Effector CD4-positive, alpha-beta T cell (primary cell): ENCODE measurements at regions not wholly inside any gene's neighbourhood (a gene's known extent, or its start where the extent isn't known, plus 50 kb on each side); places are given as distances from the start of the nearest gene placed in this dataset.

Experiments used
- DNase-seq: peaks from one replicate; pipeline ENCODE4 v3.0.0-alpha.2; 2020

DNA sequence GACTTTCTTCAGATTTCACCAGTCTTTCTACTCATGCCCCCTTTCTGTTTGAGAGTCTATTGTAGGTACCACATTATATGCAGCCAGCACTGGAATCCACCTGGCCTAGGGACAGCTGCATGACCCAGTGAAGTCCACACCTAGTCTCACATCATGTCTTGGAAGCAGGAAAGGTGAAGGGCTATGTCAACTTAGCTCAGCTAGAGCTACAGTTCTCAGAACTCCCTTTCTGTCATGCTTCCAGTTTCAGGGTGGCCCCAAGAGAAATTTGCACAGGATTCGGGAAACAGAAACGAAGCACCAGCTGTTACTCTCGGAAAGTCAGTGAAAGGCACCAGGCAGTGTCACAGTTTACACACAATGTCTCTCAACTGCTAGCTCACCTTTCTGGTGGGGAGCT is 51.6 kb upstream of the NLRP1 start:
- DNase-seq: no peak

DNA sequence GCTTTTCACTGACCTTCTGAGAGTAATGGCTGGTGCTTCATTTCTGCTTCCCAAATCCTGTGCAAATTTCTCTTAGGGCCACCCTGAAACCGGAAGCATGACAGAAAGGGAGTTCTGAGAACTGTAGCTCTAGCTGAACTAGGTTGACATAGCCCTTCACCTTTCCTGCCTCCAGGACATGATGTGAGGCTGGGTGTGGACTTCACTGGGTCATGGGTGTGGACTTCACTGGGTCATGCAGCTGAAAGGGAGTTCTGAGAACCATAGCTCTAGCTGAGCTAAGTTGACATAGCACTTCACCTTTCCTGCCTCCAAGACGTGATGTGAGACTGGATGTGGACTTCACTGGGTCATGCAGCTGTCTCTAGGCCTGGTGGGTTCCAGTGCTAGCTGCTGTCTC is 54.3 kb upstream of the NLRP1 start:
- no peak for DNase-seq

DNA sequence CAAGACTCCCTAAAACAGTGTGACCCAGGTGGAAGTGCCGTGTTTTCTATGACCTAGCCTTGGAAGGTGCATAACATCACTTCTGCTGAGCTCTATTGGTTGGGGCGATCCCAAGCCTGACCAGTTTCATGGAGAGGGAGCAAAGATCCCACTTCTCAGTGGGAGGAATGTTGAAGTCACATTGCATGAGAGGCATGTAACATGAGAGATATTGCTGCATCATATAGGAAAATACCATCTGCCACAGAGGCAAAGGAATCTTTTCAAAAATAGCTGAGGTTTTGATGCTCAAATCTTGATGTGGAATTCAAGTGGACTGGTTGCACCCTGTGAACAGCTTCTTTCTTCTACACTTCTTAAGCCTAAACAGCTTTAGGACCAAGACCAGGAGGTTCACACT is 56.4 kb upstream of the NLRP1 start:
- DNase-seq: no peak

DNA sequence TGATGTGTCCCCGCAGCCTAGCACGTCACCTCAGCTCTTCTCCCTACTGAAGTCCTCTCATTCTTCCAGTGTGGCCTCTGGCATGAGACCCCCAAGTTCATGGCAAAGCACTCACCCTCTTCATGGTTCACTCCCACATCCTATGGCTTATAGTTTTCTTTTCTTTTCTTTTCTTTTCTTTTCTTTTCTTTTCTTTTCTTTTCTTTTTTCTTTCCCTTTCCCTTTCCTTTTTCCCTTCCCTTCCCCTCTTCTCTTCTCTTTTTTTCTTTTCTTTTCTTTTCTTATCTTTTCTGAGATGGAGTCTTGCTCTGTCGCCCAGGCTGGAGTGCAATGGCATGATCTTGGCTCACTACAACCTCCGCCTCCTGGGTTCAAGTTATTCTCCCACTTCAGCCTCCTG is 58.4 kb upstream of the NLRP1 start:
- DNase-seq: no peak

DNA sequence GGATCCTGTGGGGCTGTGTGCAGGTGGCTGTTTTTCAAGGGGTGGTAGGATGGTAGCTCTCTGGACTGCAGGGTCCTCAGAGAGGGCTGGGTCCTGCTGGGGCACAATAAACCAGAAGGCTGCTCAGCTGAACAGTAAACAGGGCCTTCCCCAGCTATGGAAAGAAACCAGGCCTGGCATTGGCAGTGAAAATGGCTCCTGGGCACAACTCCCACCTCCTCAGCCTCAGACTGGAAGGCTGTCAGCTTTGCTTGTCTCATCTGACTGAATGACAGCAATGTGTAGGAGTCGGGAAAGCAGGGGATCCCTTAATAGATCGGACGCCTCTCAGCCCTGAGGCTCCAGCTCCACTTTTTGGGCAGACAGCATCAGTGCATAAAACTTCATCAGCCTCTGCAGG is 59.8 kb upstream of the NLRP1 start:
- DNase-seq: no peak

DNA sequence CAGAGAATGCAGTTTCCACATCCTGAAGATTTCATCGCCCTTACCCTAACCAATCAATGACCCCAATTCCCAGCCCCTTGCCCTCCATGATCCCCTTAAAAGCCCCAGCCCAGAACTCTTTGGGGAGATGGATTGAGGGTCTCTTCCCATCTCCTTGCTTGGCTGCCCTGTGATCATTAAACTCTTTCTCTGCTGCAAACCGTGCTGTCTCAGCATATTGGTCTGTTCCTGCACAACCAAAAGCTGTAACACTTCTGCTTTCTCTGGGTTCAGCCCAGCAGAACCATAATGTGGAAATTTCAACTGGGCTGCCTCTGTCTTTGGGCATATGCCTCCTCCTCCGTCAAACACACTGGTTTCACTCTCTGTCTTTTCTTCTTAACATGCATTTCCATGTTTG is 67.0 kb upstream of the NLRP1 start:
- no peak for DNase-seq

DNA sequence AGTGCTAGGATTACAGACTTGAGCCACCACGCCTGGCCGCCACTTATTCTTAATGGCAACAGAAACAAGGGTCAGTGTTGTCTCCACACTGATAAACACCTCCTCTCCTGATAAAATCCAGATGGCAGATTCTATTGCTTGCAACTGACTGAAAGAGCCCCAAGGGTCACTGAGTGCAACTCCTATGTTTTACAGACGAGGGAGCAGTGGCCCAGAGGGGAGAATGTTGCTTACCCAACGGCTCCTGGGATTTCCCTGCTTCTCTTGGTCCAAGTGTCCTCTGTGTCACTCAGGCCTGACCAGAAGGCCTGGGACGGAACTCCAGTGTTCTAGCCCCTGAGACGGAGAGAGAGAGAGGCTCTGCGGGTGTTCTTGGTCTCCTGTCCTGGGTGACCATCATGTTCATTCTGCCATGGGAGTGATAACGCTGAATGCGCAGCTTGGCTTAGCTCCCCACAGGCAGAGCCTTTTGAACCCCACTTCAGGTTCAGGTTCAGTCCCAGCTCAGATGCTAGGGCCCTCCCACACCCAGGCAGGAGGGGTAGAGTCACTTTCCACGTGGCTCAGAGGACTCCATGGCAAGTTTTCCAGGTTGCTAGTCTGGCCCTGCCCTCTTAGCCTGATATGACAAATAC is 77.3 kb upstream of the NLRP1 start:
- no peak for DNase-seq

DNA sequence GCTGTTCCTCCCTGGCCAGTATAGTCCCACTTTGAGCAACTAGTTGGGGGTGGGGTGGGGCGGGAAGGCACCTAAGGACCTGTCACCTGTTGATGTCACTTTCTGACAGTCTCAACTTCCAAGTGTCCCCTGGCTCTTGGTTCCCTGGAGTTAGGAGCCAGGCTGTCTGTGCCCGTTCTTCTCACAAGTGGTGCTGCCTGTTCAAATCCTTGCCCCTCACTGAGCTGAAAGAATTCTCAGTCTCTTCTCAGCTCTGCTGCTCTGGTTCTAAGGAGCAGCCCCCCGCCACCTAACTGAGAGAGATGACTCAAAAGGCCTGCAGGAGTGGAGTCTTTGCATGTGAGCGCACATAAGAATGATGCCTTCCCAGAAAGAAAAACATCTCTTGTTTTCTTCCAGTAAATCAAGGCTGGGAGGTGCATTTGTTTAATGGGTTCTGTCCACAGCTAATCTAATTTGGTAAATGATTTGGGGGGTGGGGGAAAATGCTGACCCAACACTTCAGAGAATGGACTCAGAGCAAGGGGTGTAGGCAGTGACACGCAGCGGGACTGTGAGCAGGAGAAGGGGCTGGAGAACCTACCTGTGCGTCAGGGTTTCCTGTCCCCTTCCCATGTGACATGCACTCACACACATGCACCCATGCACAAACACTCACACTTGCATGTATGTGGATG is 78.2 kb upstream of the NLRP1 start:
- no peak for DNase-seq

DNA sequence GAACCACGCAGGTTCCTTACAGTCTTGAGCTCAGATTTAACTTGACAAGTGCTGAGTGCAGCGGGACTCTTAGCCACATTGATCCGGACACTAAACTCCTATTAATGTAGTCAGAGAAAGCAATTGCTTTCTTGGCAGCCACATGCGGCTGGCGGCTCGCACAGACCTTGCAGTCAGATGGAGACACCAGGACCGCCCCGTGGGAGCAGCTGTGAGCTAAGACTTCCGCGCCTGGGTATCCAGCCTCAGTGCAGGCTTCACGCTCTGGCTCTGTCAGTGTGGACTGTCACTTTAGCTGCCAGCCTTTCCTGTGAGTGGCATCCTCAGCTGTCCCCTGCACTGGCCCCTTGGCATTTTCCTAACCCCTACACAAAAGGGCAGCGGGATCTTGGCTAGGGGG is 80.9 kb upstream of the NLRP1 start:
- no peak for DNase-seq

DNA sequence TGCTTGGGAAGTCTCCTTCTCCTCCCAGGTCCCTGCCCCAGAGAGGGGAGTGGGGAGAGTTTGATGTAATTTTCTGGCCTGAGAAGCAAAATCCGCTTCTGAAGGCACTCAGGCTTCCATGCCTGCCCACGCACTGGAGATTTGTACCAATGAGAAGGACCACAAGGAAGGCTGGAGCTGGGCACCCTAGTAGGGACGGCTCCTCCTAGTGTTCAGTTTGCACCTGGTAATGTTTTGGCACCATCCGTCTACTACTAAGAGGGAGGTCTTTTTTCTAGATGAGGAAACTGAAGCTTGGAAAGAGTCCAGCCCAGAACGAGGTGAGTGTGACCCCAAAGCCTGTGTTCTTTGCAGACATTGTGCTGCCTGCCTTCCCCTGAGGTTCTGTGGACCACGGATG is 83.6 kb upstream of the NLRP1 start:
- no peak for DNase-seq

DNA sequence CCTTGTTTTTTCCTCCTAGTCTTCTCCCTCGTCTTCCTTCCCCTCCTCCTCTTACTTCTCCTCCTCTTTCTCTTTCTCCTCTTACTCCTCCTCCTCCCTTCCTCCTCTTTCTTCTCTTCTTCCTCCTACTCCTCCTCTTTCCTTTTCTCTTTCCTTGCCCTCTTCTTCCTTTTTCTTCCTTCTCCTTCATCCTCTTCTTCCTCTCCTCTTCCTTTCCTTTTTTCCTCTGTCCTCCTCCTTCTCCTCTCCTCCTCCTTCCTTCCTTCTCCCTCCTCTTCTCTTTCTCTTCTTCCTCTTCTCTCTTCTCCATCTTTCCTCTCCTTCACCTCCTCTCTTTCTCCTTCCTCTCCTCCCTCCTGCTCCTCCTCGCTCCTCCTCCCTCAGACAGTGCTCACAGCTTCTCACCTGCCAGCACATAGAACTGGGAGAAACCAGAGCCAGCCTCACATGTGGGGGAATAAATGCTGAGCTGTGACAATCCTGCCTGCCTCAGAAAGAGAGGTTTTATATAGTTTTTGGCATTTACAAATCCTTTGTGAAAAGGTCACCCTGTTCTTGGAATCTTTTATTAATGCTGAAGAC is 84.3 kb upstream of the NLRP1 start:
- no peak for DNase-seq

DNA sequence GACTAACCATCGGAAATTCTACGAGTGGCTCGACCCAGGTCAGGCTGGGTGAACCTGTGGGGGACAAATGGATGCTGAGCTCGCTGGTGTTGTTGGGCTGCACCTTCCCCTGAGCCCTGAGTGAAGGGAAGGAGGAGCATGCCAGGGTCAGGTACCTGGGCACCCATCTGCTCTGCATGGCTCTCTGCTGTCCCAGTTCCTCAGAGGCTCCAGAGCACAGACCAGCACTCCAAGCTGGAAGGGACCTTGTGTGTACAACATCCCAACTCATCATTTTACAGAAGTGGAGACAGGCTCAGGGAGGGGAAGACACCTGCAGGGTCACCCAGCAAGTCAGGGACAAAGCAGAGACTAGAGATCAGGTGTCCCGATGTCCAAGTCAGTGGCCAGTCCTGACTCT is 84.9 kb upstream of the NLRP1 start:
- DNase-seq: no peak

DNA sequence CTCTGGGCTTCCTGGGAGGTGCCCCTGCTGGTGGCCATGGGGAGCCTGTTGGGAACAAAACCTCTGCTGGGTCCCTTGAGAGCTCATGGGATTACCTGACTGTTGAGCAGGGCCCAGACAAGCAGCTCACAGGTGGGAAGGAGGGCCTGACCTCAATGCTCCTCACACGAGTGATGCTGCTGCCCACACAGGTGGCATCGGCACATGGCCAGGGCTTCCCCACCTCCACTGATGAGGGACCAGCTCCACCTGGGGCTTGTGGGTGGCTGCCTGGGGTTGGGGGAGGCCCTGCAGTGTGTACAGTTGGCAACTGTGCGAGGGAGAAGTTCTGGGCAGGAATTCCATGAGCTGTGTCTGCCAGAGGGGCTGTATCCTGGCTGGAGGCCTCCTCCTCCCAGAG is 87.8 kb upstream of the NLRP1 start:
- no peak for DNase-seq

DNA sequence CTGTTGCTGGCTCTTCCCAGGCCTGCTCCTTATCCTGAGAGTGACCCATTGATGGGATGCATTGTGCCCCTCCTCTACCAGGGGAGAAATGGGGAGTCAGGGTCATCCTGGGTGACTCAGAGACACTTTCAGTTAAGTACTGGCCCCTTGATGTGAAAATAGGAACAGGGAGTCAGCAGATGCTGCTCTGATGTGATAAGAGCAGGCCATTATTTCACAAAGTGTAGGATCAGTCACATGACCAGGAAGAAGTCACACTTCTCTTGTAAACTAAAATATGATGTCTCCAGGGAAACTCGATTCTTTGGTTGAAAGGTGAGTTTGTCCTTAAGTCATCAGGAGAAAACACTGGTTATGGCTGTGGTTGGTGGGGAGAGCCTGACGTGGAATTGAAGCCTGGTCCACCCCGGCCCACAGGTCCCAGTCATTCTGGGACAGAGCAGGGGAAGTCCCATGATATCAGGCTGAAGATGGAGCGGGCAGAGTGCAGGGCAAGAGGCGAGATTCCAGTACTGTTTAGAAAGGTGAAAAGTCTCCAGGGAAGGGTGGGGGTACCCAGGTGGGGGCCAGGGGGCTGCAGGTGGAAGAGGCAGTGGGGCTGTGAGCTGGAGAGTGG is 88.6 kb upstream of the NLRP1 start:
- DNase-seq: no peak

DNA sequence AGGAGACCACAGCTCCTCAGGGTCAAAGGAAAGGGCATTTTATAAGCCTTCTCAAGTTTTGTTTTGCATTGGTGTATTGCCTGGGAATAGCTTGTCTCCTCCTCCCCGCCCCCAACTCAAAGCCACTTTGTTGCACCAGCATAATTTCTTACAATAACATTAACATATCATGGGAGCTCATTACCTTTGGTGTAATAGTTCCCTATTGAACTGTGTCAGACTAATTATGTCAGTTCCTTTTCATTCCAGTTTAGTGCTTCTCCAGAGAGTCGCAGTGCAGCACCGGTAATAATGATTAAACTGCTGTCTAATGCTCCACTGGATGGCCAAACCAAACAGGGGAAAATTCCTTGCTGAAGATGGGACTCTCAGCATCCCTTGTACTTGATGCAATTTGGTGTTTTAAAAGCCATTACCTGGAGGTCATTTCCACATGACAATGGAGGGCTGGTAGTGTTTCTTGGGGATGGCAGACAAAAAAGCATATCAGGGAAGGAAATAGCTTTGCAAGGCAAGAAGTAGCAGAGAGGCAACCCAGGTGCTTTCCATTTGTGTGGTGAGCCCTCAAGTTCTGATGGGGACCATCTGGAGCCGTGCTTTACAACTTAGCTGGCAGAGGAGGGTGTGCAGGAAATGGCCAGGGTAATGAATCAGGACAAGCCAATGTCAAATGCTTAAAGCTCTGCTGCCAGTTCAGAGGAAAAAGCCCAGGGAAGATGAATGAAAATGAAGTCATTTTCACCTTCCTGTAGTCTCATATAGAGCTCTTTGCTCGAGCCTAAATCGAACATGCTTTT is 91.5 kb upstream of the NLRP1 start:
- no peak for DNase-seq

DNA sequence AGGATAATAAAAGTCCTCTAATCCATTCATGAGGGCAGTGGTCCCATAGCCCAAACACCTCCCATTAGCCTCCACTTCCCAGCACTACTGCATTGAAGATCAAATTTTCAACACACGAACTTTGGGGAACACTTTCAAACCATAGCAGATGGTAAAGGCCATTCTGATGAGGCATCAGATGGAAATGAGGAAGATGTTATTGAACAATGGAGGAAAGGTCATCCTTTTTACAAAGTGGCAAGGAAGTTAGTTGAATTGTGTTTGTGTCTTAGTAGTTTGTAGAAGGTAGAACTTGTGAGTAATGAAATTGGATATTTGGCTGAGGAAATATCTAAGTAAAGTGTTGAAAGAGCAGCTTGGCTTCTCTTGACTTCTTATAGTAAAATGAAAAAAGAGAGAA is 93.3 kb upstream of the NLRP1 start:
- no peak for DNase-seq

DNA sequence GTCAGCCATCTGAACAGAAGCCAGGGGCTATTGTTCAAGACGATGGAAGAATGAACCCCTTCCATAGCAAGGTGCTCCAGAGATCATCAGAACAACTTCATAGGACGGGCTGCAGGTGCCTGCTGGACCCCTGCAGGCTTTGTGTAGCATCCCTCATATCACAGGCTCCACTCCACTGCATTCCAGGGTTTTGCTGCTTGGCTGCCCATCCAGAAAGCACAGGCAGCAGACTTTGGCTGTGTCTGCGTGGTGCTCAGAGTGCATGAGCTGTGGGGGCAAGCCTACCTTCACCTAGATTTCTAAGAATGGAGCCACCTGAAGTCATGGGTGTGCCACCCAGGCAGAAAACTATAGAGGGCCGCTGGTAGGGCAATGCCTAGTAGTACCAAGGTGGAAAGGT is 93.9 kb upstream of the NLRP1 start:
- no peak for DNase-seq

DNA sequence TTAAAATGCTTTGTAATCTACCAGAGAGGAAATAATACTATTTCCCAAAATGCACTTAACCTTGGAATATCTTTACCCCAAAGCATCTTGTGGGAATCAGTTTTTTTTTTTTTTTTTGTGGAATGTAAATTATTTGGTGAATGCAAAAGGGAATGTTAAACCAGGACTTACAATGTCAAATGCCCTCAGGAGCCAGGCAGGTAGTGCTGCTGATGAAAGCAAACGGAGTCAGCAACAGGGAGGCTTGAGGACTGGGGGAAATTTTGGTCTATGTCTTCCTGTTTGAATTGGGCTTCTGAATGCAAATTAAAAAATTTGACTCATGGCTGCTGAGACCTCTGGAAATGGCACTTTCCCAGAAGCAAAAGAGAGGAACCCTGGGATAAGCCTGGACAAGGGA is 96.5 kb upstream of the NLRP1 start:
- DNase-seq: no peak

DNA sequence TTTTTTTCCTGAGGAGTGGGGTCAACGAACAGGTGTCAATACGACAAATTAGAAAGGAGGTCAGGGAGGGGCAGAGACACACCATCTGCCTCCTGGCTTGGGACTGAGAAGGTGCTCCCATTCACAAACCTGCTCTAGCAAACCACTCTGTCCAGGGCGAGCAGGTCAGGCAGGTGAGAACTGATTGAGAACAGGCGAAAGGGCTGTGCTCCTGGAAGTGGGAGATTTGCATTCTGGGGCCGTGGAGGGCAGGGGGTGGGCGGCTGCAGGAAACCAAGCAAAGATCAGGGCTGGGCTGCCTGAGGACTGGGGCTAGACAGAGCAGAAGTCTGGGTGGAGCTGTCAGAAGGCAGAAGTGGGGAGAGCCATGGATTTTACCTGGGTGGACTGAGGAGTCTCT is 98.9 kb upstream of the NLRP1 start:
- DNase-seq: no peak

DNA sequence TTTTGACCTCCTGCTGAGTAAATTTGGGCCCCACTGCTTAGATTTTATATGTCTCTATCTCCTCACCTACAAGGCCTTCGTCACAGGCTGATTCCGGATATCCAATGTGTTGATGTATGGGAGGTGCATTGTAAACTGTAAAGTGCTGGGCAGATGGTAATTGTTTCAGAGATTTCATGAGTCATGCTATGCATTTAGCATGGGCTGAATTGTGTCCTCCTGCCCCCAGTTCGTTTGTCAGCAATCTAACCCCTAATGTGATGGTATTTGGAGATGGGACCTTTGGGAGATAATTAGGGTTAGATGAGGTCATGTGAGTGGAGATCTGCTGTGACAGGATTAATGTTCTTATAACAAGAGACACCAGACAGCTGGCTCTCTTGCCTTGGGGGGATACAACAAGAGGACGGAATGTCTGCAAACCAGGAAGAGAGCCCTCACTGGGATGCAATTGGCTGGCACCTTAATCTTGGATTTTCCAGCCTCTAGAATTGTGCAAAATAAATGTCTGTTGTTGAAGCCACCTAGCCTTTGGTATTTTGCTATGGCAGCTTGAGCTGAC is 101.8 kb upstream of the NLRP1 start:
- DNase-seq: no peak

DNA sequence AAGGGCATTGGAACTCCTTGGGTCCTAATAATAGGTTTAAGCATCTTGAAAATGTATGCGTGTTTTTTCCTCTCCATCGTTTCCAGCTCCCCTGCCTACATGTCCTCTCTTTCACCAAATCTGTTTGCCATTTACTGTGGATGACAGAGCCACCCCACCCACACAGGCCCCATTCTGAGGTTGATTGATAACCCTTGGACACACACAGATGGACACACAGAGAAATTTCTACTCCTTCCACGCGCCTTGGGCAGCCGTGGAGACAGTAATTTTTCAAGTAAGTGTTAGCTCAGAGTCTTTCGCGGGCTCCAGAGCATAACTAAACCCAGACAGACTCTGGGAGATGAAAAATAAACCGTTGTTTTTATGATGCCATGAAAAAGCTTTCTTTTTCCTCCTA is 103.3 kb upstream of the NLRP1 start:
- no peak for DNase-seq

DNA sequence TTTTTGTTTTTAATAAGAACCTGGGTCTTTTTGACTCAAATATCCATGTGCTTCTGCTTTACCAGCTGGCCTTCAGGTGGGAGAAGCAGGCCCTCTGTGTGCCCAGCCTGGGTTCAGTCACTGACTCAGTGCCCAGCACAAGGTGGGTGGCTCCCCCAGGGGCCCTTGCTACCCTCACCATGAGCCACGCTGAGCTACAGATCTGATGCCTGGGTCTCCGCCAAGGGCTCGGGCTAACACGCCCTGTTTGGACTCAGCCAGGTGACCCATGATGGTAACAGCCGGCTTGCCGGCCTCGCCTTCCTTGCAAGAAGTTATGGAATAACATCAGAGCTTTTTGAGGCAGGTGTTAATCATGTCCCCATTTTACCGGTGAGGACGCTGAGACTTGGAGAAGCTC is 109.5 kb upstream of the NLRP1 start:
- DNase-seq: no peak

DNA sequence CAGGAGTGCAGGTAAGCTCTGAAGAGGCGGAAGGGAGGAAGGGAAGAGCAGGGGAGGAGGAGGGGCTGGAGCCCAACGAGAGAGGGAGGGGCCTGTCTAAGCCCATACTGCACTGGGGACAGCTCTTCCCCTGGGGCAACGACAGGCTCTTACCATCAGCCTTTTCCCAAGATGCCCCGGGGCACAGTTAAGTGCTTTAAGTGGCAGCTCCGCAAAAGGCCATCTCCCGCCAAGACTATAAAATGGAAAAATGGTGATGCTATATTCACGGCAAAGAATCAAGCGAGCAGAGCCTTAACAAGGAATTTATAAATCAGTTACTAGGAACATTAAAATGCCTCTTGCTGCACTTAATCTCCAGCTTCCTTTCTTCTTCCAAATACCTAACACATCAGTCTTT is 110.2 kb upstream of the NLRP1 start:
- DNase-seq: no peak
